A673 (cell line): ENCODE measurements at regions not wholly inside any gene's neighbourhood (a gene's known extent, or its start where the extent isn't known, plus 50 kb on each side); places are given as distances from the start of the nearest gene placed in this dataset.
"Not testable (repeated sequence)": the region's sequence is repeated elsewhere in the genome, so short reads cannot be mapped to it uniquely, and the experiment has no call there.

Experiments used
- BruUV-seq: library from RNA; stranded (reverse); fragments of 400-500 nt; replicated peaks from 2 replicates; lab custom pipeline; 2021; lab: Mats Ljungman, UMichigan
- CTCF ChIA-PET: fragments of 300-600 bp; sonication (Branson Sonifier 250); formaldehyde crosslinking; loops from one replicate; lab custom pipeline; 2022; ENCODE audit warnings: antibody characterized with exemption; lab: Charles Lee
- POLR2A ChIA-PET: fragments of 300-600 bp; sonication (Branson Sonifier 250); formaldehyde crosslinking; loops from one replicate; lab custom pipeline; 2022; ENCODE audit warnings: antibody characterized with exemption; ENCODE audit not compliant: low non-redundant PET; lab: Charles Lee
- DNase-seq: peaks from one replicate; pipeline ENCODE4 v3.0.0-alpha.2; 2015; ENCODE audit warnings: low spot score
- H3K27ac ChIP-seq: fragments of 200-600 bp; sonication (generic); 2 replicates; pipeline ENCODE4 v1.5.1; 2016; ENCODE audit warnings: mixed run types, low read depth, mild to moderate bottlenecking, mixed read lengths, antibody characterized with exemption, low read length; ENCODE audit not compliant: poor library complexity, severe bottlenecking
- H3K27me3 ChIP-seq: fragments of 200-600 bp; sonication (generic); replicated peaks from 2 replicates; pipeline ENCODE4 v1.6.1; 2017; ENCODE audit warnings: mixed run types, low read depth, mild to moderate bottlenecking, mixed read lengths, antibody characterized with exemption, low read length; ENCODE audit not compliant: insufficient read depth, poor library complexity
- H3K36me3 ChIP-seq: fragments of 200-600 bp; sonication (generic); 2 replicates; pipeline ENCODE4 v1.6.1; 2016; ENCODE audit warnings: mixed run types, mild to moderate bottlenecking, mixed read lengths, antibody characterized with exemption, low read length; ENCODE audit not compliant: insufficient read depth, poor library complexity, severe bottlenecking
- H3K4me1 ChIP-seq: fragments of 200-600 bp; sonication (generic); 2 replicates; pipeline ENCODE4 v1.6.1; 2017; ENCODE audit warnings: mixed run types, mild to moderate bottlenecking, mixed read lengths, antibody characterized with exemption, low read length; ENCODE audit not compliant: insufficient read depth, poor library complexity, severe bottlenecking
- H3K4me3 ChIP-seq: fragments of 200-600 bp; sonication (generic); 2 replicates; pipeline ENCODE4 v1.5.1; 2016; ENCODE audit warnings: low read depth, mixed run types, mild to moderate bottlenecking, mixed read lengths, low read length; ENCODE audit not compliant: poor library complexity, severe bottlenecking
- H3K9me3 ChIP-seq: fragments of 200-600 bp; sonication (generic); 2 replicates; pipeline ENCODE4 v1.6.1; 2016; ENCODE audit warnings: mixed run types, low read depth, mild to moderate bottlenecking, mixed read lengths, antibody characterized with exemption, low read length; ENCODE audit not compliant: poor library complexity, severe bottlenecking
- EZH2 ChIP-seq: fragments of 200-600 bp; sonication (generic); IDR thresholded peaks from 2 replicates; pipeline ENCODE4 v1.6.1; 2017; ENCODE audit warnings: borderline replicate concordance, low read depth, mild to moderate bottlenecking, mixed read lengths, antibody characterized with exemption, low read length; ENCODE audit not compliant: poor library complexity, severe bottlenecking
- intact Hi-C: fragments of 100-400 bp; cut with micrococcal nuclease; formaldehyde crosslinking; loops from one replicate; pipeline ENCODE4 v1.10.0; 2022; ENCODE audit not compliant: unreplicated experiment
- TF ChIP-seq, protein P1 (sequence below): fragments of 300-800, 200-600 bp; sonication (generic); conservative IDR thresholded peaks from 2 replicates; pipeline ENCODE4 v1.5.1; 2017; ENCODE audit warnings: low read depth, mild to moderate bottlenecking, antibody characterized with exemption, low read length, moderate library complexity, mixed read lengths

- intact Hi-C loops, result no loop called here
- Histone ChIP-seq H3K9me3 (no peaks in the 10 kb centered on the region), H3K27me3 (no peaks in the 10 kb centered on the region), H3K27ac (no peak overlapping the region), H3K4me1 (no peaks in the 10 kb centered on the region), H3K4me3 (no peak overlapping the region), H3K36me3 (no peaks in the 10 kb centered on the region)
- BruUV-seq, result no TSS peak
- CTCF ChIA-PET, result no interaction called here
- TF ChIP-seq, protein P1, sequence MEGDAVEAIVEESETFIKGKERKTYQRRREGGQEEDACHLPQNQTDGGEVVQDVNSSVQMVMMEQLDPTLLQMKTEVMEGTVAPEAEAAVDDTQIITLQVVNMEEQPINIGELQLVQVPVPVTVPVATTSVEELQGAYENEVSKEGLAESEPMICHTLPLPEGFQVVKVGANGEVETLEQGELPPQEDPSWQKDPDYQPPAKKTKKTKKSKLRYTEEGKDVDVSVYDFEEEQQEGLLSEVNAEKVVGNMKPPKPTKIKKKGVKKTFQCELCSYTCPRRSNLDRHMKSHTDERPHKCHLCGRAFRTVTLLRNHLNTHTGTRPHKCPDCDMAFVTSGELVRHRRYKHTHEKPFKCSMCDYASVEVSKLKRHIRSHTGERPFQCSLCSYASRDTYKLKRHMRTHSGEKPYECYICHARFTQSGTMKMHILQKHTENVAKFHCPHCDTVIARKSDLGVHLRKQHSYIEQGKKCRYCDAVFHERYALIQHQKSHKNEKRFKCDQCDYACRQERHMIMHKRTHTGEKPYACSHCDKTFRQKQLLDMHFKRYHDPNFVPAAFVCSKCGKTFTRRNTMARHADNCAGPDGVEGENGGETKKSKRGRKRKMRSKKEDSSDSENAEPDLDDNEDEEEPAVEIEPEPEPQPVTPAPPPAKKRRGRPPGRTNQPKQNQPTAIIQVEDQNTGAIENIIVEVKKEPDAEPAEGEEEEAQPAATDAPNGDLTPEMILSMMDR, result no peak
- TF ChIP-seq EZH2, result no peak
- POLR2A ChIA-PET, result no interaction called here
- DNase-seq, result no peak
Measured at GRCh38 chr18:14947482-14948162, 199.7 kb downstream of the ANKRD30B start.

- Histone ChIP-seq H3K36me3 (no peaks in the 10 kb centered on the region), H3K4me1 (no peaks in the 10 kb centered on the region), H3K27me3 (no peaks in the 10 kb centered on the region), H3K9me3 (no peaks in the 10 kb centered on the region), H3K4me3 (no peak overlapping the region), H3K27ac (no peak overlapping the region)
- no TSS peak for BruUV-seq
- no peak for DNase-seq
- TF ChIP-seq EZH2, result no peak
- TF ChIP-seq, protein P1, result no peak
- intact Hi-C loops, result no loop called here
- CTCF ChIA-PET, result no interaction called here
- POLR2A ChIA-PET, result no interaction called here
Measured at GRCh38 chr18:14948163-14948540, 200.2 kb downstream of the ANKRD30B start.

DNA sequence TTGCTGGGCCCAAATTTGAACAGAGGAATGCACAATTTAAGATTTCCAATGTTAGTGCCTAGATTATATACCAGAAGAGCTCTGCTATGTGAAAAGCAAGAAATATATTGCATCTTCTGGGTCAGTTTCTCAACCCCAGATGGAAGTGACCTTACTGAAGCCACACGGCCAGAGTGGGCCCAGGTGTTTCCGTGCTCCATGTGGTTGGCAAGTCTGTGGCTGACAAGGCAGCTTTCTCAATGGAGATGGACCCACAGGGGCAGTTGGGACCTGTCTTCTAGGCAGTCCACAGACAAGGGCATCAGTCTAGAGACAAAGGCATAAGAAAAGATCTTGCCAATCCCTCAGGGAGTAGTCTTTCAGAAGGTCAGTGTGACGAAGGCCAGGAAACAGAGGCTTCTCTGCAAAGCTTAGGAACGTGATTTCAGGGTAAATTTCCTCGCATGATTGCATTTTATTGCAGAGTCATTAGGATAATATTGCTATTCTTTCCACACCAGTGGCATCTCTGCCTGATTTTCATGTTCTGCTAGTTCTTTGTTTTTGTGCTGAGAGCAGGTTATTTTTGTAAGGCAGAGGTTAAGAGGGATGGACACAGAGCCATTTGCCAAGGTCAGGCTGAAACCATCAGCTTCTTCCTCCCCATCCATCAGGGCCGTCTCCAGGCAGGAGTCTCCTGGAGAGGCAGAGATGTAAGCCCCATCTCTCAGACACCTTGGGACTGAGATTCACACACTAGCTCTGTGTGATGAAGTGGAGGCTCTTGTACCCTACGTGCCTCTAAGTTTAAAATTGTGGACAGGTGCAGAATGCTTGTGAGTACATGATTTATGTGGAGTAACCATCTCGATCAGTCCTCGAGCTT, 202.1 kb downstream of the ANKRD30B start:
- Histone ChIP-seq H3K27me3 (no peaks in the 10 kb centered on the region), H3K9me3 (no peaks in the 10 kb centered on the region), H3K4me1 (no peaks in the 10 kb centered on the region), H3K36me3 (no peaks in the 10 kb centered on the region), H3K4me3 (no peak overlapping the region), H3K27ac (no peak overlapping the region)
- POLR2A ChIA-PET, result no interaction called here
- no peak for DNase-seq
- no TSS peak for BruUV-seq
- intact Hi-C loops, result no loop called here
- CTCF ChIA-PET, result no interaction called here
- TF ChIP-seq EZH2, result no peak
- TF ChIP-seq, protein P1, result no peak

GRCh38 chr18:14952444-14953077, 204.6 kb downstream of the ANKRD30B start:
- H3K4me1 ChIP-seq, H3K9me3 ChIP-seq, CTCF ChIA-PET, POLR2A ChIA-PET, BruUV-seq, DNase-seq, H3K27me3 ChIP-seq, H3K27ac ChIP-seq, H3K36me3 ChIP-seq, intact Hi-C loops, H3K4me3 ChIP-seq: not testable (repeated sequence)
